Chondrocyte (in vitro differentiated cells): ENCODE measurements at regions not wholly inside any gene's neighbourhood (a gene's known extent, or its start where the extent isn't known, plus 50 kb on each side); places are given as distances from the start of the nearest gene placed in this dataset.

ENCODE experiments used
- DNase-seq: peaks from one replicate; pipeline ENCODE4 v3.0.0; 2021; ENCODE audit warnings: mixed read lengths, low spot score
- H3K27ac Mint-ChIP-seq: one replicate; pipeline ENCODE4 v1.8.0; 2021; ENCODE audit warnings: mild to moderate bottlenecking, moderate library complexity, mixed read lengths; ENCODE audit not compliant: unreplicated experiment
- H3K27me3 Mint-ChIP-seq: 2 replicates; pipeline ENCODE4 v1.8.0; 2021; ENCODE audit warnings: low read depth, mixed read lengths
- H3K36me3 Mint-ChIP-seq: 2 replicates; pipeline ENCODE4 v1.8.0; 2021; ENCODE audit warnings: low read depth, mixed read lengths
- H3K4me1 Mint-ChIP-seq: 2 replicates; pipeline ENCODE4 v1.8.0; 2021; ENCODE audit warnings: low read depth, mild to moderate bottlenecking, mixed read lengths
- H3K4me3 Mint-ChIP-seq: one replicate; pipeline ENCODE4 v1.8.0; 2021; ENCODE audit warnings: mild to moderate bottlenecking, moderate library complexity, mixed read lengths; ENCODE audit not compliant: unreplicated experiment
- H3K9me3 Mint-ChIP-seq: 2 replicates; pipeline ENCODE4 v1.8.0; 2021; ENCODE audit warnings: low read depth, mixed read lengths
- CTCF ChIP-seq: fragments of 200-600 bp; sonication (generic); IDR thresholded peaks from 2 replicates; pipeline ENCODE4 v1.5.0; 2021; ENCODE audit warnings: antibody characterized with exemption, mild to moderate bottlenecking, moderate library complexity

DNA sequence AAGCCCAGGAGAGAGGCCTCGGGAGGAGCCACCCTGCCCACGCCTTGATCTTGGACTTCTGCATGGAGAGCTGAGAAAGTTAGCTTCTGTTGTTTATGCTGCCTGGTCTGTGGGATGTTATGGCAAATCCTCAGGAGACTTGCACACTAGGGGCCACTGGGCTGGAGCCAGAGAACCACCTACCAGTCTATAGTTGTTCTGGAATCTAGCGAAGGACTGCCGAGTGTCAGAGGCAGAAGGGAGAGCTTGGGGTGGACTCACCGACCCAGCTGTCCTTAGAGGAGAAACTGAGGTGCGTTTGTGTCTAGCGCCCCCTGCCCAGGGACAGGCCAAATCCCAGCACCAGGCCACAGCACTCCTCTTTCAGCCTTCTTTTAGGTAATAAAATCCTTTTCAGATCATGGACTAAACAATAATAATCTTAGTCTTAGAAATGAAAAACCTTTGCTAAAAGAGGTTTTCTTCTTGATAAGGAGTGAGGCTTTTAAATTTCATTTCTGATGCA, 398.7 kb upstream of the SALL3 start:
- Mint-ChIP-seq H3K4me1 (no peaks in the 10 kb centered on the region), H3K27me3 (no peaks in the 10 kb centered on the region), H3K27ac (no peak overlapping the region), H3K36me3 (no peaks in the 10 kb centered on the region), H3K9me3 (peaks cover 25% of the 10 kb centered on the region), H3K4me3 (no peak overlapping the region)
- no peak for TF ChIP-seq CTCF
- no peak for DNase-seq

- H3K27me3 Mint-ChIP-seq = no peaks in the 10 kb centered on the region
- no peaks in the 10 kb centered on the region for H3K36me3 Mint-ChIP-seq
- TF ChIP-seq CTCF = no peak
- DNase-seq = no peak
- H3K4me1 Mint-ChIP-seq = peaks cover 6% of the 10 kb centered on the region
- H3K4me3 Mint-ChIP-seq = no peak overlapping the region
- H3K9me3 Mint-ChIP-seq = peaks cover 20% of the 10 kb centered on the region
- no peak overlapping the region for H3K27ac Mint-ChIP-seq
These were observed 397.4 kb upstream of the SALL3 start for GRCh38 chr18:78582181-78582709.

GRCh38 chr18:78582898-78583738, 396.5 kb upstream of the SALL3 start:
- Mint-ChIP-seq H3K27me3 (peaks cover 1% of the 10 kb centered on the region), H3K9me3 (peaks cover 14% of the 10 kb centered on the region), H3K4me1 (peaks cover 9% of the 10 kb centered on the region), H3K27ac (no peak overlapping the region), H3K36me3 (no peaks in the 10 kb centered on the region), H3K4me3 (no peak overlapping the region)
- no peak for DNase-seq
- no peak for TF ChIP-seq CTCF

DNA sequence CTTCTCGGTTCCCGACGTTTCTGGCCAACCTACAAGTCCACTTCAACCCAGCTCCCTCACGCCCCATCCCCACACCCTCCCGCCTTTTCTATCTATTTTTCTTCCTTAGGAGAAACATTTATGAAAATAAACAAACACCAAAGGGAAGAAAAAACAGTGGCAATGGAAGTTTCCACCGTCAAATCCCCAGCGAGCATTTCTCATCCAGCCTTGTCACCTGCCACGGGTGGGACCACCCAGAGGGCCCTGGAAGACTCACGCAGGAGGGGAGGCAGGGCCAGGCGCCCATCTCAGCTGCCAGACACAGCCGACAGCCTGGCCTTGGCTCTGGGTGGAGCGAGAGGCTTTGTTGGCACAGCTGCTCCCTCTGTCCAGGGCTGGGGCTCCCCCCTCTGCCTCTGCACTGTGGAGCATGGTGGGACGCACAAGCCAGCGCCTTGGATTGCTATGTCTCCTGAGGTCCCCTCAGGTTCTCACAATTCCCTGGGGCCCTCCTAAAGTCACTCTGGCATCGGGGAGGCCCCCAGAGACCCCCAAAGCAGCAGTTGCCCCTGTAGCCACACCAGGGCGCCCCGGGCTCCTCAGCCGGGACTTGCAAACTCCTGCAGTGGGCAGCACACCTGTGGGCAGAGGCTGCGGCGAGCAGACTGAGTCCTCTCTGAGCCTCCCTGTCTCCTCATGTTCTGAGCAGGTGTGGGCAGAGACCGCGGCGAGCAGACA, 395.7 kb upstream of the SALL3 start:
- H3K27me3 Mint-ChIP-seq = peaks cover 4% of the 10 kb centered on the region
- H3K4me1 Mint-ChIP-seq = peaks cover 9% of the 10 kb centered on the region
- H3K9me3 Mint-ChIP-seq = peaks cover 8% of the 10 kb centered on the region
- no peaks in the 10 kb centered on the region for H3K36me3 Mint-ChIP-seq
- no peak overlapping the region for H3K27ac Mint-ChIP-seq
- no peak overlapping the region for H3K4me3 Mint-ChIP-seq
- DNase-seq = no peak
- TF ChIP-seq CTCF = no peak

GRCh38 chr18:78584459-78585022, 395.1 kb upstream of the SALL3 start:
- Mint-ChIP-seq H3K9me3 (peaks cover 8% of the 10 kb centered on the region), H3K4me1 (peaks cover 9% of the 10 kb centered on the region), H3K36me3 (no peaks in the 10 kb centered on the region), H3K4me3 (no peak overlapping the region), H3K27ac (no peak overlapping the region), H3K27me3 (peaks cover 4% of the 10 kb centered on the region)
- DNase-seq = no peak
- no peak for TF ChIP-seq CTCF
